Nucleus accumbens (tissue), 56 donors: ENCODE measurements at regions not wholly inside any gene's neighbourhood (a gene's known extent, or its start where the extent isn't known, plus 50 kb on each side); places are given as distances from the start of the nearest gene placed in this dataset.
A peak's percentile ranks its signal among the peaks of the same experiment; 100 is the strongest.

Experiments
- DNase-seq, 56 donors: peaks; one replicate each; lab custom pipeline; 2025; lab: John Stamatoyannopoulos, UW

GRCh38 chr3:25120665-25121064 is 307.4 kb upstream of the RARB start:
- no peak for DNase-seq

GRCh38 chr3:25125201-25125600 is 302.9 kb upstream of the RARB start:
- no peak for DNase-seq

GRCh38 chr3:25128735-25129134 is 299.3 kb upstream of the RARB start:
- no peak for DNase-seq

GRCh38 chr3:25130724-25131520 is 297.1 kb upstream of the RARB start:
- DNase-seq = no peak

GRCh38 chr3:25133588-25133987 is 294.5 kb upstream of the RARB start:
- no peak for DNase-seq

GRCh38 chr3:25137606-25138005 is 290.5 kb upstream of the RARB start:
- DNase-seq = no peak

- no peak for DNase-seq
These were observed 288.8 kb upstream of the RARB start for GRCh38 chr3:25139267-25139666.

GRCh38 chr3:25142609-25143355 is 285.3 kb upstream of the RARB start:
- DNase-seq = no peak

GRCh38 chr3:25143356-25144025 is 284.6 kb upstream of the RARB start:
- no peak for DNase-seq

GRCh38 chr3:25144430-25144829 is 283.6 kb upstream of the RARB start:
- no peak for DNase-seq

- no peak for DNase-seq
These were observed 282.9 kb upstream of the RARB start for GRCh38 chr3:25145176-25145575.

- no peak for DNase-seq
These were observed 277.9 kb upstream of the RARB start for GRCh38 chr3:25150199-25150598.

GRCh38 chr3:25151281-25151902 is 276.7 kb upstream of the RARB start:
- DNase-seq = no peak

- no peak for DNase-seq
These were observed 276.2 kb upstream of the RARB start for GRCh38 chr3:25151903-25152295.

- no peak for DNase-seq
These were observed 274.9 kb upstream of the RARB start for GRCh38 chr3:25153136-25153535.

GRCh38 chr3:25153561-25153960 is 274.5 kb upstream of the RARB start:
- no peak for DNase-seq

GRCh38 chr3:25155652-25156471 is 272.2 kb upstream of the RARB start:
- DNase-seq = peak in 1 of 56 donors; percentile 11

GRCh38 chr3:25156626-25157025 is 271.4 kb upstream of the RARB start:
- no peak for DNase-seq

GRCh38 chr3:25165306-25165705 is 262.8 kb upstream of the RARB start:
- no peak for DNase-seq

GRCh38 chr3:25166016-25166415 is 262.0 kb upstream of the RARB start:
- no peak for DNase-seq
